ENCODE measurements at regions not wholly inside any gene's neighbourhood (a gene's known extent, or its start where the extent isn't known, plus 50 kb on each side); places are given as distances from the start of the nearest gene placed in this dataset.
"Not testable (repeated sequence)": the region's sequence is repeated elsewhere in the genome, so short reads cannot be mapped to it uniquely, and the experiment has no call there.

DNA sequence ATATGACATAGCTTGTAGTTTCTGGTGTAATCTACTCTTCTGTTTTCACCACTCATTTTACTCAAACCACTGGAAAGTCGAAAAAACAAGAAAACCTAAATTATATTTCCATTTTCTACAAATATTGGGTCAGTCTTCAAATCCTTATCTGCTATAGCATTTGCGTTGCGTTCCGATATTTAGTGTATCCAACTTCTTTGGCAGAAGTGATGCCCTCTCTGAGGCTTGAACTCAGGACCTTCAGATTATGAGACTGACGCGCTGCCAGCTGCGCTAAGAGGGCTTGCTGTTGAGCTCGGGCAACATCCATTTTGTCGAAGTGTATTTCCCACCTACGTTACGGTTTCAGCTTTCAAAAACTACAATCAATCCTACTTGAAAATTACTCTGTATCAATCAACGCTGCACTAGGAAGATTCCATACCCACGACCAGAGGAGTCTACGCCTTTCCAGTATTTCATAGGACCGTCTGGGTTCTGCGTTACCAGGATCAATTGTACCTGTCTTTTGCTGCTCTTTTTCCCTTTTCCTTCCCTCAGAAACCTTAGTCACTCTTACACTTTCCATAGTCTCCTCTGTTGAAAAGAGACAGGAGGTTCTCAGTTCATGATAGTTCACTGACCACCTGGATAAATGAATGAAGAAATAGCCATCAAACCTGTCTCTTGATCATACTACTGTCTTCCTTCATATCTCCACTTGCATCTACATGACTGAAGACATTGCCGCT is 140.5 kb upstream of the ZNF322 start:
- DNase-seq (ENCODE audit: low spot score), result not testable (repeated sequence)

DNA sequence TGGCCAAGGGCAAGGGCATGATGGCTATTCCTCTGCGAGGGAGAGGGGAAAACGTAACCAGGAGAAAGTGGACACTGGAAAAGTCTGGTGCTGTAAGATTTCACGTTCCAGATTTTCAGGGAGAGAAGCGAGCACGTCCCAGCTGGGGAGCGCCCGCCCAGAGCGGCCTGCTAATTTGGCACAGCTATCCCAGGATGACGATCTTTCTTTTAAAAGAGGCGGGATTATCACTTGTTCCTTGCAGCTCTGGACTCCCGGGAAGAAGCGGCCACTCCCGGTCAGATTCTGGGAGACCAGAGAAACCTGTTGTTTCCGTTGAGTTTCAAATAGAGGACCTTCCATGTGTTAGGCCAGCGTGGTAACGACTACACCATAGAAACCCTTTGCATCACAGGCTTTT is 144.2 kb upstream of the ZNF322 start:
- not testable (repeated sequence) for DNase-seq (ENCODE audit: low spot score)

DNA sequence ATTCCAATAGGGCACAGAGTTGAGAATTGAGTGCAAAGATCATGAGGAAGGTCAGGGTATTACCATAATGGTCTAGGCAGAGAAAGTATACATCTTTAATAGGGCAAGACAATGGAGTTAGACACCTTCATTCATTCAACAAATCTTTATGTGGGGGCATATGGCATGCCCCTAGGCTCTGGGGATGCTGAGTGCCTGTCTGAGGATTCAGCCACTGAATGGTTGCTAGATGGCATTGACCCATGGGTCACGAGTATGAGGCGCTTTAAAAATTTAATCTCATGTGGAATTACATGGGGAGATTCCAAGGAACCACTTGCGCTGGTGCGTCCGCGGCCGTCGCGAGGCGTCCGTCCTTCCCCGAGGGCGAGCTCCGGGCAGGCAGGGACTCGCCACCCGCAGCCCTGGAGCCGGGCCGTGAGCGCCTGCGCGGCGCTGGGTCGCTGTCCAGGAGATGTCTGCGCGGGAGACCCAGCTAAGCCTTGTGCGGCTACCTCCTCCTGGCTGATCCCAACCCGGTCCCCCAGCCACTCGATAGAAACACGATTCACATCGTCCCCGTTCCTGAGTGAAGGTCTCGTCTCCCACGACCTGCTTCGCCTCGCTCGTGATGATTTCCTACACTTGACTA is 152.1 kb upstream of the ZNF322 start:
- DNase-seq (ENCODE audit: low spot score), result not testable (repeated sequence)

DNA sequence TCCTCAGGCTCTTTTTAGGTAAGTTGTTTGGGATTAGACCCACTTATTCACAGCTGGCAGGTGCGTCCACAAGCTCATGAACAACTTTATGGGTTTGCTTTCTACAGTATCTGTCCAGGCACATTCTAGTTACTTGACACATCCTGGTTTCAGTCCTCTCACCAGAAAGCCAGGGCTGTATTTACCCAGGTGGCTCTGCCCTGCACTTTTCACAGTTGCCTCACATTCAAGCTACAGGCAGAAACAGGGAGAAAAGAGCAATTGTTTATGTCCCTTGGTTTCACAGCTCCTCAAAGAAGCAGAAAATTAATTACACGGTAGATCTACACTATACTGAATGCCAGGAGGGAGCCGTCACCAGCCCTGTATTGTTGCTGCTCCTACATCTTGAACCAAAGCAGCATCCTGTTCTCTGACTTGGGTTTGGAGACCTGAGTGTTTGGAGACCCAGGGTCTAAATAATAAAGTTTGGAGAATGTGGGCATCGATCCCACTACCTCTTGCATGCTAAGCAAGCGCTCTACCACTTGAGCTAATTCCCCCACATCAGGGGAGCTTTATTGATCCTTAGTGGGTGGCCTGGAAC is 159.2 kb upstream of the ZNF322 start:
- not testable (repeated sequence) for DNase-seq (ENCODE audit: low spot score)

DNA sequence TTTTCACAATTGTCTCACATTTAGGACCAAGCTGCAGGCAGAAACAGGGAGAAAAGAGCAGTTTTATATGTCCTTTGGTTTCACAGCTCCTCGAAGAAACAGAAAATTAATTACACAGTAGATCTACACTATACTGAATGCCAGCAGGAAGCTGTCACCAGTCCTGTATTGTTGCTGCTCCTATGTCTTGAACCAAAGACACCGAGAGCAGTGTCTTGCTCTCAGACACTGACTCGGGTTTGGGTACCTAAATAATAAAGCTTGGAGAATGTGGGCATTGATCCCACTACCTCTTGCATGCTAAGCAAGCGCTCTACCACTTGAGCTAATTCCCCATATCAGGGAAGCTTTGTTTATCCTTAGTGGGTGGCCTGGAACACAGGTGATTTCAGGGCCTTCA is 168.4 kb upstream of the ZNF322 start:
- not testable (repeated sequence) for DNase-seq (ENCODE audit: low spot score)

DNA sequence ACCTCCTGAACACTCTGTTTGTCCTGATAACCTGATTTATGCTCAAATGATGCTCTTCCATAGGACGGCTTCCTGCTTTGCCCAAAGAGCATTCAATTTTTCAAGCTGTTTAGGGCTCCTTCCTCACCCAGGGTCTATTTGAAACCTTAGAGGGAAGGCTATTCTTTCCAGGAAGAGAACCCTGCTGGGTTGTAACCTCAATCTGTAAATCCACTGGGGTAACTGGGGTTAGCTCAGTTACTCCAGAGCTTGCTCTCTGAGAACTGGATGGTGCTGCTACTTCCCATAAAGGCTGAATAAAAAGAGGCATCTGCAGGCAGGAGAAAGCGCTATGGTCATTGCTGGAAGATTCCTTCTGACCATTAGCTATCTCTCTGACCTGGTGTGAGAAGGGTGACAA is 169.9 kb upstream of the ZNF322 start:
- DNase-seq (ENCODE audit: low spot score), result not testable (repeated sequence)

DNA sequence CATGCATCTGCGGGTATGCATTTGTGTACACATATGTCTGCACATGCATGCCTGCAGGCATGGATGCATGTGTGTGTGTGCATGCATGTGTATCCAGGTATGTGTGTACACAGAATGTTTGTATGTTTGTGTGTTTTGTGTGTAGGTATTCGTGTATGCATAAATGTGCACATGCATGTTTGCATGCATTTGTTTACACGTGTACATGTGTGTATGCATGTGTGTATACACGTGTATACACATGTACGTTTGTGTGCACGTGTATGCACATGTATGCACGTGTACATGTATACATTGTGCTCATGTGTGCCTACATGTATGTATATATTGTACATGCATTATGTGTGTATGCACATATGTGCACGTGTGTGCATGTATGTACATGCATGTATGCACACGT is 171.4 kb upstream of the ZNF322 start:
- not testable (repeated sequence) for DNase-seq (ENCODE audit: low spot score)

DNA sequence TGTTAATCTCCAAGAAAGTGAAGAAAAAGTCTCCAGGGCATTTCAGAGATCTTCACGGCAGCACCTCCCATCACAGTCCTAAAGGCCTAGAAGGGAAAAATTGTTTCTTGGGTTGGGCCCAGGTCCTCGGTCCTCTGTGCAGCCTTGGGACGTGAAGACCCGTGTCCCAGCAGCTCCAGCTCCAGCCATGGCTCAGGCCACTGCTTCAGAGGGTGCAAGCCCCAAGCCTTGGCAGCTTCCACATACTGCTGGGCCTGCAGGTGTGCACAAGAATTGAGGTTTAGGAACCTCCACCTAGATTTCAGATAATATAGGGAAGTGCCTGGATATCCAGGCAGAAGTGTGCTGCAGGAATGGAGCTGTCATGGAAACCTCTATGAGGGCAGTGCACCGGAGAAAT is 176.2 kb upstream of the ZNF322 start:
- DNase-seq (ENCODE audit: low spot score), result not testable (repeated sequence)

DNA sequence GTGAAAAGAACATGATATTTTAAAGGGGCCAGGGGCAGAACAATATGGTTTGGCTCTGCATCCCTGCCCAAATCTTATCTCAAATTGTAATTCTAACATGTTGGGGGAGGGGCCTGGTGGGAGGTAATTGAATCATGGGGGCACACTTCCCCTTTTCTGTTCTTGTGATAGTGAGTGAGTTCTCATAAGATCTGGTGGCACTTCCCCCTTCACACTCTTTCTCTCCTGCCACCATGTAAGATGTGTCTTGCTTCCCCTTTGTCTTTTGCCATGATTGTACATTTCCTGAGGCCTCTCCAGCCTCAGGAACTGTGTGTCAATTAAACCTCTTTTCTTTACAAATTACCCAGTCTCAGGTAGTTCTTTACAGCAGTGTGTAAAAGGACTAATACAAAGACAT is 177.1 kb upstream of the ZNF322 start:
- DNase-seq (ENCODE audit: low spot score), result not testable (repeated sequence)

DNA sequence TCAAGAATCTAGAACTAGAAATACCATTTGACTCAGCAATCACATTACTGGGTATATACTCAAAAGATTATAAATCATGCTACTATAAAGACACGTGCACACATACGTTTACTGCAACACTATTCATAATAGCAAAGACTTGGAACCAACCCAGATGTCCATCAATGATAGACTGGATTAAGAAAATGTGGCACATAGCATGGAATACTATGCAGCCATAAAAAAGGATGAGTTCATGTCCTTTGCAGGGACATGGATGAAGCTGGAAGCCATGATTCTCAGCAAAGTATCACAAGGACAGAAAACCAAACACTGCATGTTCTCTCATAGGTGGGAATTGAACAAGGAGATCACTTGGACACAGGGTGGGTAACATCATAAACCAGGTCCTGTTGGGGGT is 185.3 kb upstream of the ZNF322 start:
- not testable (repeated sequence) for DNase-seq (ENCODE audit: low spot score)

DNA sequence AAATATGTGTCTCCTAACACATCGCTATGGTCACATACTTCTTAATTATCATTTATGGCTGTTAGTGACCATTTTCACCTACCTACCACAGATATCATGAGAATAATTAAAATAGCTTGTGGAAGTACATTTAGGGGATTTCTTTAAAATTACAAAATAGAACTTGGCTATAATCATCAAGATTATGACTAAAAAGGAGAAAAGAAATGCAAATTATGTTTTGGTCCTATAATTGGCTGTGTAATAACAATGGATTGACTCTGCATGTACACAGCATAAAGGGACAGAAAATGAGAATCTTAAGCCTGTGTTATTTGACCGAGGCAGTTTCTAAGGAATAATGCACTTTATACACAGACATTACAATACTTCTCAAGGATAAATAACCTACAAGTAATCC is 197.7 kb upstream of the ZNF322 start:
- DNase-seq (ENCODE audit: low spot score), result not testable (repeated sequence)

DNA sequence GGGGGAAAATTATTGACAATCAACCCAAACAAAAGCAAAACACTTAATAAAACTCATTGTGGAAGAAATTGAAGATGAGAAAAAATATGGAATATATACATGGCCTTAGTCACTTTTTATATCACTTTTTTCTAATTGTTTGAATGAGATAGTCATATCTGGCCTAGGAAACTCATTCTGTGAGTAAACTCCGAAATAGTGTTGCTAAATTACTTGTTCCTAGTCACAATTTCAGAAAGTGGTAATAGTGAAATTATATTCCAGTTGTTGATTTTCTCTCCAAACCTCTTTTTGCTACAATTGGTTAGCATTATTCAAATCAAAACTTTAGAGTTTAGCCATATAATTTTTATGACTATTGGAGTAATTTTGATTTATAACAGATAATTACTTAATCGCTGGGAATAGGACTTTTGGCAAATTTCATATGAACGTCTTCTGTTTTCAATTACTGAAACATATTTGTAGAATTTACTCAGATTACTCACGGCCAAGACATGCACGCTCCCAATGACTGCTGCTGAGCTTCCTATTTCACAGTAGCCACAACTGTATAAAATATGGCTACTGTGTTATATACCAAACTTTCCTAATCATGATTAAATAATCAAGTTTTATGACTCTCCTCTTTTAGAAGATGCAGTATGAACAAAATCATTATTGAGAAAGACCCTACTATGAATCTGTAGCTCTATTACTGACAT is 199.7 kb upstream of the ZNF322 start:
- DNase-seq (ENCODE audit: low spot score), result not testable (repeated sequence)

DNA sequence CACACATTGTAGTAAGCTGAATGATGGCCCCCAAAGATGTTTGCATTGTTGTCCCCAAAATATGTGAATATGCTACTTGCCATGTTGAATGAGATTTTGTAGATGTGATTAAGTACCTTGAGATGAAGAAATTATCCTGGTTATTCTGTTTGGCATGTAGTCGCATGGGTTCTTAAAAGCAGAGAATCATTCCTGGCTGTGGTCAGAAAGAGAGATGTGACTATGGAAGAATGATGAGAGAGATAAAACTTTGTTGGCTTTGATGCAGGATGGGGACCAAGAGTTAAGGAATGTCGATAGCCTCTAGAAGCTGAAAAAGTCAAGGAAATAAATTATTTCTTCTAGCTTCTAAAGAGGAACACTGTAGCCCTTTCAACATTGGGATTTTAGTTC is 200.2 kb upstream of the ZNF322 start:
- DNase-seq (ENCODE audit: low spot score), result not testable (repeated sequence)

DNA sequence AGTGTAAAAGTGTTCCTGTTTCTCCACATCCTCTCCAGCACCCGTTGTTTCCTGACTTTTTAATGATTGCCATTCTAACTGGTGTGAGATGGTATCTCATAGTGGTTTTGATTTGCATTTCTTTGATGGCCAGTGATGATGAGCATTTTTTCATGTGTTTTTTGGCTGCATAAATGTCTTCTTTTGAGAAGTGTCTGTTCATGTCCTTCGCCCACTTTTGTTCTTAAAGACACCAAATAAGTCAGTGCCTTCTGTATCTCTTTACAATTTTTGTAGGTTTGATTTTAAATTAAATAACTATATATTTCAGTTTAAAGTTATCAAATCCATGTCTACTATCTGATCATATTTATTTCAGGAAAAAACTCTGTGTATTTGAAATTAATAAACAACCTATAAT is 202.4 kb upstream of the ZNF322 start:
- not testable (repeated sequence) for DNase-seq (ENCODE audit: low spot score)

DNA sequence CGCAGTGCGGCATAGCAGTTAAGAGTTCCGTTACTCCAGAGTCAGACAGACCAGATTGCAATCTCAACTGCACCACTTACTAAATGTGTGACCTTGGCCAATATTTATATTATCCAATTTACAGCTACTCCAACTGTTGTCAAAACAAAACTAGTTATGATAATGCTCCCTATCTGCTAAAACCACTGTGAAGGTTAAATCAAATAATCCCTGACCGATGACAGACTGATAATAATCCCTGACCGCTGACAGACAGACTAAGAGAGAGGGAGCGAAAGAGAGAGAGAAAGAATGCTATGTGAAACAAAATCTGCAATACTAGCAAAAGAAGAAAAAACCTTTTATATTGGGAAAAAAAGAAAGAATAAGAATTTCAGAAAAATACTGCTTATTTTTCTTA is 204.1 kb upstream of the ZNF322 start:
- not testable (repeated sequence) for DNase-seq (ENCODE audit: low spot score)

DNA sequence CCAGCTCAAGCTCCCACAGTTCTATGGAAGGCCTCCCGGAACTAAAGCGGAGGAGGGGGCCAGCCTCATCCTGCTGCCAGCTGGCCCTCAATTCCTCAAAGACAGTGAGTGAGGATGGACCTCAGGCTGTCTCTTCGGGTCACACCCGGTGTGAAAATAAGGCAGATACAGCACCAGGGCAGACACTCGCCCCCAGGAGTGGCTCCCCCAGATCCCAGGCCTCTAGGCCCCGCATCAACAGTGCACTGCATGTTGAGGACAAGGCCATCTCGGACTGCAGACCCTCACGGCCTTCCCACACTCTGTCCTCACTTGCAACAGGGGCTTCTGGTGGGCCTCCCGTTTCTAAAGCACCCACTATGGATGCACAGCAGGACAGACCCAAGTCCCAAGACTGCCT is 239.2 kb upstream of the ZNF322 start:
- DNase-seq (ENCODE audit: low spot score), result not testable (repeated sequence)

DNA sequence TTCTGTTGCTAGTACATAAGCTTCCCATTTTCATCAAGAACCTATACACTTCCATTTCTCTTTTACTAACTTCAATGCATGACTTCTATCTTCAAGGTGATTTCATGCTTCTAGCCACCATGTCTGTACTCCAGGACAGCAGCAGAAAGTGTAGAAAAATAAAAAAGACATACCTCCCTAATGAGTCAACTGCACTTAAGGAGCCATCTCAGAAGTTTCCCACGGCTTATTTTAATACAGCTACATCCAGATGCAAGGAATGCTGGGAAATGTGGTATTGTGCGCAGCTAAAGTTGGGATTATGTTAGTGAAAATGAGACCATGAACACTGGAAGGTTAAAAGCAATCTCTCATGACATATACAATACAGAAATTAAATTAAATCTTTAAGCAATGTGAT is 264.7 kb upstream of the ZNF322 start:
- not testable (repeated sequence) for DNase-seq (ENCODE audit: low spot score)

DNA sequence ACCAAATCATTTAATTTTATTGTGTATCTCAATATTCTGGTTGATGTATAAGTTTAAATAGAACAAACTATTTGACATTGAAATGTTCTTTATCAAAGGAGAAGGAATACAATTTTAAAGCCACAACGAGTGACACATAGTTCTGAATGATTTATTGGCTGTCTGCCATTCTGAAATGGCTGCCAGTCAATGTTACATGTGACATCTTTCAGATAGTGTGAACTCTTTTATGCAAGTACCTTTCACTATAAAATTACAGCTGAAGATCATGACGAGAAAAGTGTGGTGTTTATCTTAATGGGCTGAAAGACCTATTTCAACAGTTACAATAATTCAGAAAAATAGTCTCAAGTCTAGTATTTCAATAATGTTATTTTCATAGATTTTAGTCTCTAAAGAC is 268.6 kb upstream of the ZNF322 start:
- DNase-seq (ENCODE audit: low spot score), result not testable (repeated sequence)

DNA sequence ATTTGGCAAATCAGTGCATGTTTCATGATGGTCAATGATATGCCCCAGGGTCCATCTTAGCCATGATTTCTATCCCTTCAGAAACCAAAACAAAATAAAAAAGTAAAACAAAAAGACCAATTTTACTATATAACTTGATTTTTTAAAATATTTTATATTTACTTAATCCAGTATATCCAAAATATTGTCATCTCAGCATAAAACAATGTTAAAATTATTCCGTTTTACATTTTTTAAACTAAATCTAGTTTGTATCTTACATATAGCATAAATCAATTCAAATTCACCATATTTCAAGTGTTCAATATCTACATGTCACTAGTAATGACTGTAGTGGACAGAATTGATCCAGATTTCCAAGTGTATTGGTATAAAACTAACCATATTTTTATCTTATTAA is 277.7 kb upstream of the ZNF322 start:
- DNase-seq (ENCODE audit: low spot score), result not testable (repeated sequence)

DNA sequence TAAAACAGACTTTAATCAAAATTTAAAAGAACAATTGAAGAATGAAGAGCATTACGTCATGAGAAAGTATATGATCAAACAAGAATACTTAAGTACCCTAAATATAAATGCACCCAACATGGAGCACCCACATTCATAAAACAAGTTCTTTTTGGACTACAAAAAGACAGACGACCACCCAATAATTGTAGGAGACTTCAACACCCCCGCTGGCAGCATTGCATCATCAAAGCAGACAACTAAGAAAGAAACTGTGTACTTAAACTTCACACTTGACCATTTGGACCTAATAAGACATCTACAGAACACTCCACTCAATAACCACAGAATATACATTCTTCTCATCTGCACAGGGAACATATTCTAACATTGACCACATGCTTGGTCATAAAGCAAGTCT is 291.7 kb upstream of the ZNF322 start:
- DNase-seq (ENCODE audit: low spot score), result not testable (repeated sequence)

DNA sequence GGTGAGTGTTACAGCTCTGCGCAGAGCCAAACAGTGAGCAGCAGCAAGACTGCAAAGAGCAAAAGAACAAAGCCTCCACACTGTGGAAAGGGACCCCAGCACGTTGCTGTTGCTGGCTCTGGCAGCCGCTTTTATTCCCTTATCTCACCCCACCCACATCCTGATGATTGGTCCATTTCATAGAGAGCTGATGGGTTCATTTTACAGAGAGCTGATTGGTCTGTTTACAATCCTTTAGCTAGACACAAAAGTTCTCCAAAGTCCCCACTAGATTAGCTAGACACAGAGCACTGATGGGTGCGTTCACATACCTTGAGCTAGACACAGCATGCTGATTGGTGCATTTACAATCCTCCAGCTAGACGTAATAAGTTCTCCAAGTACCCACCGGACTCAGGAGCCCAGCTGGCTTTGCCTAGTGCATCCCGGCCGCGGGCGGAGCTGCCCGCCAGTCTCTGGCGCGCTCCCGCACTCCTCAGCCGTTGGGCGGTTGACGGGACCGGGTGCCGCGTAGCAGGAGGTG is 291.4 kb upstream of the PRSS16 start:
- DNase-seq (ENCODE audit: low spot score), result peak; percentile 46

DNA sequence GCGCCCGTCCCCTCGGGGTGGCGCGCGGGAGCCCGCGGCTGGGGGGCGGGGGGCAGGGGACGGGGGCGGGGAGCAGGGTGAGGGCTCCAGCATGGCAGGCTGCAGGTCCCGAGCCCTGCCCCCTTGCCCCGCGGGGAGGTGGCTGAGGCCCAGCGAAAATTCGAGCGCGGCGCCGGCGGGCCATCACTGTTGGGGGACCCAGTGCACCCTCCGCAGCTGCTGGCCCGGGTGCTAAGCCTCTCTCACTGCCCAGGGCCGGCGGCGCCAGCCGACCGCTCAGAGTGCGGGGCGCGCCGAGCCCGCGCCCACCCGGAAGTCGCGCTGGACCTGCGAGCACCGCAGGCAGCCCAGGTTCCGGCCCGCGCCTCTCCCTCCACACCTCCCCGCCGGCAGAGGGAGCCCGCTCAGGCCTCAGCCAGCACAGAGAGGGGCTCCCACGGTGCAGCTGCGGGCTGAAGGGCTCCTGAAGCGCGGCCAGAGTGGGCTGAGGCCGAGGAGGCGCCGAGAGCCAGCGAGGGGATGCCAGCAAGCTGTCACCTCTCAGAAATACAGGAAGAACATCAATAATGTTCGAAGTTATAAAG is 290.8 kb upstream of the PRSS16 start:
- DNase-seq (ENCODE audit: low spot score), result peak; percentile 52
